GM12875 (cell line): ENCODE measurements at regions not wholly inside any gene's neighbourhood (a gene's known extent, or its start where the extent isn't known, plus 50 kb on each side); places are given as distances from the start of the nearest gene placed in this dataset.

ENCODE experiments used
- H3K4me3 ChIP-seq: one replicate; pipeline ENCODE4 v1.5.1; 2011; ENCODE audit warnings: low read depth, low read length, control low read depth
- CTCF ChIP-seq: IDR thresholded peaks from 2 replicates; pipeline ENCODE4 v1.5.1; 2011; ENCODE audit warnings: low read depth, mild to moderate bottlenecking, control low read depth, inconsistent platforms, low read length, moderate library complexity, borderline replicate concordance; ENCODE audit not compliant: insufficient read depth

- no peak overlapping the region for H3K4me3 ChIP-seq
- no peak for TF ChIP-seq CTCF
These were observed 126.0 kb downstream of the BTG1 start for GRCh38 chr12:92019491-92020277.

- no peak for TF ChIP-seq CTCF
- no peak overlapping the region for H3K4me3 ChIP-seq
These were observed 133.0 kb downstream of the BTG1 start for GRCh38 chr12:92012691-92013090.

GRCh38 chr12:92010853-92011701 lies 134.6 kb downstream of the BTG1 start:
- TF ChIP-seq CTCF = no peak
- H3K4me3 ChIP-seq = no peak overlapping the region

- H3K4me3 ChIP-seq = no peak overlapping the region
- no peak for TF ChIP-seq CTCF
These were observed 135.3 kb downstream of the BTG1 start for GRCh38 chr12:92010368-92010767.

GRCh38 chr12:92008345-92008744 lies 137.3 kb downstream of the BTG1 start:
- no peak for TF ChIP-seq CTCF
- H3K4me3 ChIP-seq = no peak overlapping the region

GRCh38 chr12:92007787-92008186 lies 137.9 kb downstream of the BTG1 start:
- TF ChIP-seq CTCF = no peak
- no peak overlapping the region for H3K4me3 ChIP-seq
